ENCODE measurements at regions not wholly inside any gene's neighbourhood (a gene's known extent, or its start where the extent isn't known, plus 50 kb on each side); places are given as distances from the start of the nearest gene placed in this dataset.

GRCh38 chr7:145263886-145264285 lies 428.0 kb upstream of the TPK1 start:
- TF ChIP-seq, protein P1, sequence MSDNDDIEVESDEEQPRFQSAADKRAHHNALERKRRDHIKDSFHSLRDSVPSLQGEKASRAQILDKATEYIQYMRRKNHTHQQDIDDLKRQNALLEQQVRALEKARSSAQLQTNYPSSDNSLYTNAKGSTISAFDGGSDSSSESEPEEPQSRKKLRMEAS (IDR thresholded peaks at IDR 0.05; ENCODE audit: low read depth, low read length): no peak
- no peak for TF ChIP-seq POLR2A (IDR thresholded peaks at IDR 0.05; ENCODE audit: extremely low read depth, insufficient read length)
- TF ChIP-seq, protein P2, sequence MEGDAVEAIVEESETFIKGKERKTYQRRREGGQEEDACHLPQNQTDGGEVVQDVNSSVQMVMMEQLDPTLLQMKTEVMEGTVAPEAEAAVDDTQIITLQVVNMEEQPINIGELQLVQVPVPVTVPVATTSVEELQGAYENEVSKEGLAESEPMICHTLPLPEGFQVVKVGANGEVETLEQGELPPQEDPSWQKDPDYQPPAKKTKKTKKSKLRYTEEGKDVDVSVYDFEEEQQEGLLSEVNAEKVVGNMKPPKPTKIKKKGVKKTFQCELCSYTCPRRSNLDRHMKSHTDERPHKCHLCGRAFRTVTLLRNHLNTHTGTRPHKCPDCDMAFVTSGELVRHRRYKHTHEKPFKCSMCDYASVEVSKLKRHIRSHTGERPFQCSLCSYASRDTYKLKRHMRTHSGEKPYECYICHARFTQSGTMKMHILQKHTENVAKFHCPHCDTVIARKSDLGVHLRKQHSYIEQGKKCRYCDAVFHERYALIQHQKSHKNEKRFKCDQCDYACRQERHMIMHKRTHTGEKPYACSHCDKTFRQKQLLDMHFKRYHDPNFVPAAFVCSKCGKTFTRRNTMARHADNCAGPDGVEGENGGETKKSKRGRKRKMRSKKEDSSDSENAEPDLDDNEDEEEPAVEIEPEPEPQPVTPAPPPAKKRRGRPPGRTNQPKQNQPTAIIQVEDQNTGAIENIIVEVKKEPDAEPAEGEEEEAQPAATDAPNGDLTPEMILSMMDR (IDR thresholded peaks at IDR 0.05; ENCODE audit: low read depth, low read length): no peak
- no peak for TF ChIP-seq MYC (IDR thresholded peaks at IDR 0.05; ENCODE audit: low read depth, low read length)

DNA sequence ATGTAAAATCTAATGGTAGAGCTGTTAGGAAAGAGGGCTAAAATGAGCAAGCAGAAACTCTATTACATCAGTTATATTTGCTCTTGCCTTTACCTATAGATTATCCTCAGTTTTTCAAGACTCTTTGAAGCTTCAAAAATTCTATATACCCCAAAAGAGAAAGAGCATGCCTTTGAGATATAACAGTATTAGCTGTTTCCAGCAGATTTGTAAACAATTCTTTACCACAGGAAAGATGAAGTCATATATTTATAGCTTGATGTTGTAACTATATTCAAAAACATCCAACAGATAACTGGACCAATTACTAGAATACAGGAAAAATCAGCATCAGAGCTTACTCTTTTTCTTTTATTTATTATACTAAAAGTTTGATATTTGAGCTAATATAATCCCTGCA lies 416.2 kb upstream of the TPK1 start:
- TF ChIP-seq, protein P1 (IDR thresholded peaks at IDR 0.05; ENCODE audit: low read depth, low read length): no peak
- no peak for TF ChIP-seq MYC (IDR thresholded peaks at IDR 0.05; ENCODE audit: low read depth, low read length)
- TF ChIP-seq, protein P2 (IDR thresholded peaks at IDR 0.05; ENCODE audit: low read depth, low read length): no peak
- TF ChIP-seq POLR2A (IDR thresholded peaks at IDR 0.05; ENCODE audit: extremely low read depth, insufficient read length): no peak
- DNase-seq (ENCODE audit: low read depth): no peak
- no peak overlapping the region for H3K4me3 ChIP-seq (ENCODE audit: low read depth, low read length)

More at GRCh38 chr7:145263886-145264285, 428.0 kb upstream of the TPK1 start:
- no peak overlapping the region for H3K4me3 ChIP-seq (ENCODE audit: low read depth, low read length)
- DNase-seq (ENCODE audit: low read depth): no peak

DNA sequence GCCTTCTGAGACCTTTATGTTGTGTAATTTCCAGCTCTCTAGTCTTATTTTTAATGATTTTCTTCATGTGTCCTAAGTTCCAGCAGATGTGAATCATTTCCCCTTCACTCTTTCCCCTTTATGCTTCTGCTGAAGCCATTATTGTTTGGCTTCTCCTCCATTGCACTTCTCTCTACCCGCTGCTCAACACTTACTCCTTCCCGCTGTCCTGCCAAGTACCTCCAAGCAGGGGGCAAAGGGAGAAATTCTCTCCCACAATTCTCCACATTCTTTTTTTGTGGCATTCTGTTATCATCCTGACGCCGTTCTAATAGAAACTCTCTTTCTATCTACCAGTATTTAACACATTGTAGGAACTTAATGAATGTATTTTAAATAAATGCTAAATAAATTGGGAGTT lies 388.9 kb upstream of the TPK1 start:
- no peak for DNase-seq (ENCODE audit: low read depth)
- no peak for TF ChIP-seq POLR2A (IDR thresholded peaks at IDR 0.05; ENCODE audit: extremely low read depth, insufficient read length)
- TF ChIP-seq, protein P2 (IDR thresholded peaks at IDR 0.05; ENCODE audit: low read depth, low read length): no peak
- TF ChIP-seq, protein P1 (IDR thresholded peaks at IDR 0.05; ENCODE audit: low read depth, low read length): no peak
- TF ChIP-seq MYC (IDR thresholded peaks at IDR 0.05; ENCODE audit: low read depth, low read length): no peak
- H3K4me3 ChIP-seq (ENCODE audit: low read depth, low read length): no peak overlapping the region

- DNase-seq (ENCODE audit: low read depth): no peak
- no peak overlapping the region for H3K4me3 ChIP-seq (ENCODE audit: low read depth, low read length)
- TF ChIP-seq, protein P1 (IDR thresholded peaks at IDR 0.05; ENCODE audit: low read depth, low read length): no peak
- TF ChIP-seq, protein P2 (IDR thresholded peaks at IDR 0.05; ENCODE audit: low read depth, low read length): no peak
- no peak for TF ChIP-seq MYC (IDR thresholded peaks at IDR 0.05; ENCODE audit: low read depth, low read length)
- TF ChIP-seq POLR2A (IDR thresholded peaks at IDR 0.05; ENCODE audit: extremely low read depth, insufficient read length): no peak
Measured at GRCh38 chr7:145219461-145219860, 383.6 kb upstream of the TPK1 start.

DNA sequence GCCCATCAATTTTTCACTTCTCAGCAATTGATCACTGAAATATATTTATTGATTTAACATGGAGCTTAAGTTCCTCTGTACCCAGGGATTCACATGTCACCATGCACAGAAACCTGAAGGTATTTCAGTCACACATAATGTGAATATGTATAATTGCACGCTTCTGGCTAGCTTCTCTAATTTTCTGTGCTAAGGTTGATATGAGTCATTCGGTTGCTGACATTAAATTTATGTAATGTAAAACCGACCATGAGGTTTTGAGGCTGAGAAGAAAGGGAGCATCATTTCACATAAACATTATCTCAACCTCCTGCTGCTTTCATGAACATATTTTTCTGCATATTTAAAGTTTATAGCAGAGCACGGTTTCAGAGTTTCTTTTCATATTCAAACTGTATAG lies 381.0 kb upstream of the TPK1 start:
- DNase-seq (ENCODE audit: low read depth): no peak
- TF ChIP-seq, protein P1 (IDR thresholded peaks at IDR 0.05; ENCODE audit: low read depth, low read length): no peak
- TF ChIP-seq, protein P2 (IDR thresholded peaks at IDR 0.05; ENCODE audit: low read depth, low read length): no peak
- TF ChIP-seq POLR2A (IDR thresholded peaks at IDR 0.05; ENCODE audit: extremely low read depth, insufficient read length) (no peak), MYC (IDR thresholded peaks at IDR 0.05; ENCODE audit: low read depth, low read length) (no peak)
- no peak overlapping the region for H3K4me3 ChIP-seq (ENCODE audit: low read depth, low read length)

Data from NB4 (cell line).